H9 (cell line): ENCODE measurements at regions not wholly inside any gene's neighbourhood (a gene's known extent, or its start where the extent isn't known, plus 50 kb on each side); places are given as distances from the start of the nearest gene placed in this dataset.

Source experiments
- DNase-seq: peaks from one replicate; pipeline ENCODE4 v3.0.0-alpha.2; 2017
- H2AFZ ChIP-seq: one replicate; pipeline ENCODE4 v1.6.1; 2013; ENCODE audit warnings: mild to moderate bottlenecking, low read length, control low read depth, moderate library complexity
- H2AK5ac ChIP-seq: 2 replicates; pipeline ENCODE4 v1.6.1; 2013; ENCODE audit warnings: low read length, control low read depth, mixed read lengths; ENCODE audit not compliant: insufficient read length
- H2BK120ac ChIP-seq: one replicate; pipeline ENCODE4 v1.6.1; 2013; ENCODE audit warnings: low read depth, mild to moderate bottlenecking, low read length, control low read depth, inconsistent platforms; ENCODE audit not compliant: poor library complexity, severe bottlenecking
- H2BK12ac ChIP-seq: 2 replicates; pipeline ENCODE4 v1.6.1; 2013; ENCODE audit warnings: low read length, control low read depth, mixed read lengths, low read depth; ENCODE audit not compliant: insufficient read length
- H2BK15ac ChIP-seq: 2 replicates; pipeline ENCODE4 v1.6.1; 2013; ENCODE audit warnings: low read depth, low read length, control low read depth
- H2BK20ac ChIP-seq: one replicate; pipeline ENCODE4 v1.6.1; 2013; ENCODE audit warnings: low read depth, mild to moderate bottlenecking, low read length, control low read depth, inconsistent platforms; ENCODE audit not compliant: poor library complexity, severe bottlenecking
- H2BK5ac ChIP-seq: 2 replicates; pipeline ENCODE4 v1.6.1; 2013; ENCODE audit warnings: low read length, control low read depth, mixed read lengths; ENCODE audit not compliant: insufficient read length
- H3K14ac ChIP-seq: 2 replicates; pipeline ENCODE4 v1.6.1; 2013; ENCODE audit warnings: low read length, control low read depth; ENCODE audit not compliant: insufficient read depth
- H3K18ac ChIP-seq: 2 replicates; pipeline ENCODE4 v1.6.1; 2013; ENCODE audit warnings: low read depth, mild to moderate bottlenecking, mixed read lengths, low read length, control low read depth; ENCODE audit not compliant: insufficient read length
- H3K23ac ChIP-seq: 2 replicates; pipeline ENCODE4 v1.6.1; 2013; ENCODE audit warnings: low read length, control low read depth, mixed read lengths, low read depth; ENCODE audit not compliant: insufficient read length
- H3K23me2 ChIP-seq: 2 replicates; pipeline ENCODE4 v1.6.1; 2013; ENCODE audit warnings: low read depth, mild to moderate bottlenecking, mixed read lengths, low read length, control low read depth; ENCODE audit not compliant: insufficient read length, poor library complexity, severe bottlenecking
- H3K27ac ChIP-seq: 2 replicates; pipeline ENCODE4 v1.5.1; 2013; ENCODE audit warnings: low read length, control low read depth, mixed read lengths, low read depth; ENCODE audit not compliant: insufficient read length
- H3K27me3 ChIP-seq: 2 replicates; pipeline ENCODE4 v1.6.1; 2013; ENCODE audit warnings: low read length, control low read depth, inconsistent platforms; ENCODE audit not compliant: insufficient read depth
- H3K4ac ChIP-seq: 2 replicates; pipeline ENCODE4 v1.6.1; 2013; ENCODE audit warnings: low read depth, mild to moderate bottlenecking, control low read depth, inconsistent platforms, low read length, moderate library complexity
- H3K4me1 ChIP-seq: 2 replicates; pipeline ENCODE4 v1.6.1; 2013; ENCODE audit warnings: low read length, control low read depth, inconsistent platforms; ENCODE audit not compliant: insufficient read depth
- H3K4me2 ChIP-seq: 2 replicates; pipeline ENCODE4 v1.6.1; 2013; ENCODE audit warnings: low read length, control low read depth, mixed read lengths; ENCODE audit not compliant: insufficient read length, insufficient read depth
- H3K56ac ChIP-seq: 2 replicates; pipeline ENCODE4 v1.6.1; 2013; ENCODE audit warnings: low read depth, mild to moderate bottlenecking, mixed read lengths, low read length, control low read depth; ENCODE audit not compliant: insufficient read length
- H3K79me1 ChIP-seq: 2 replicates; pipeline ENCODE4 v1.6.1; 2013; ENCODE audit warnings: low read depth, mild to moderate bottlenecking, moderate library complexity, low read length, control low read depth, inconsistent platforms; ENCODE audit not compliant: insufficient read depth, poor library complexity, severe bottlenecking
- H3K79me2 ChIP-seq: 2 replicates; pipeline ENCODE4 v1.6.1; 2013; ENCODE audit warnings: low read length, control low read depth, inconsistent platforms; ENCODE audit not compliant: insufficient read depth
- H3K9ac ChIP-seq: 2 replicates; pipeline ENCODE4 v1.6.1; 2013; ENCODE audit warnings: low read length, control low read depth, mixed read lengths; ENCODE audit not compliant: insufficient read length; ENCODE audit errors: extremely low read depth
- H3K9me3 ChIP-seq: one replicate; pipeline ENCODE4 v1.6.1; 2013; ENCODE audit warnings: low read depth, low read length, inconsistent platforms; ENCODE audit not compliant: control insufficient read depth
- H3T11ph ChIP-seq: one replicate; pipeline ENCODE4 v1.6.1; 2013; ENCODE audit warnings: mild to moderate bottlenecking, low read length, control low read depth, inconsistent platforms
- H4K20me1 ChIP-seq: one replicate; pipeline ENCODE4 v1.6.1; 2013; ENCODE audit not compliant: control insufficient read depth, insufficient read length, insufficient read depth
- H4K5ac ChIP-seq: 2 replicates; pipeline ENCODE4 v1.6.1; 2013; ENCODE audit warnings: low read depth, mild to moderate bottlenecking, mixed read lengths, low read length, control low read depth; ENCODE audit not compliant: insufficient read length
- H4K8ac ChIP-seq: replicated peaks from 2 replicates; pipeline ENCODE4 v1.6.1; 2013; ENCODE audit warnings: low read length, control low read depth, mixed read lengths, low read depth; ENCODE audit not compliant: insufficient read length
- H4K91ac ChIP-seq: 2 replicates; pipeline ENCODE4 v1.6.1; 2013; ENCODE audit warnings: low read depth, mild to moderate bottlenecking, moderate library complexity, mixed read lengths, low read length, control low read depth; ENCODE audit not compliant: insufficient read length
- H3K27ac Mint-ChIP-seq, 3 experiments: 2 replicates in 2 of 3; 3 replicates in 1 of 3; pipeline ENCODE4 v1.8.0; 2020 to 2021; ENCODE audit warnings: mixed read lengths in 3 of 3, mild to moderate bottlenecking in 1 of 3, moderate library complexity in 1 of 3
- H3K27me3 Mint-ChIP-seq: 2 replicates; pipeline ENCODE4 v1.8.0; 2021; ENCODE audit warnings: low read depth, mild to moderate bottlenecking, moderate library complexity, mixed read lengths
- H3K36me3 Mint-ChIP-seq, 3 experiments: 2 replicates in 2 of 3; 3 replicates in 1 of 3; pipeline ENCODE4 v1.8.0; 2020 to 2021; ENCODE audit warnings: low read depth in 3 of 3, mixed read lengths in 3 of 3; ENCODE audit not compliant: insufficient read depth in 1 of 3
- H3K4me1 Mint-ChIP-seq, 2 experiments: 2 replicates each; pipeline ENCODE4 v1.8.0; 2020; ENCODE audit warnings: mixed read lengths in 2 of 2
- H3K4me3 Mint-ChIP-seq, 2 experiments: 2 replicates in 1 of 2; 3 replicates in 1 of 2; pipeline ENCODE4 v1.8.0; 2020 to 2021; ENCODE audit warnings: mild to moderate bottlenecking in 2 of 2, mixed read lengths in 2 of 2, moderate library complexity in 1 of 2
- H3K9me3 Mint-ChIP-seq, 2 experiments: 2 replicates in 1 of 2; 3 replicates in 1 of 2; pipeline ENCODE4 v1.8.0; 2020; ENCODE audit warnings: mild to moderate bottlenecking in 2 of 2, mixed read lengths in 2 of 2, moderate library complexity in 1 of 2
- WGBS: extraction: QIAGEN DNeasy Blood & Tissue Kit; methylation state at CpG from one replicate; pipeline ENCODE4 v1.1.7; 2013; ENCODE audit warnings: missing lambda C conversion rate, low lambda C conversion rate, mixed read lengths; ENCODE audit not compliant: insufficient read length; ENCODE audit errors: extremely low coverage; 5-methylcytosine and 5-hydroxymethylcytosine counted together
- TF ChIP-seq, protein P1 (sequence below): fragments of 200-600 bp; sonication (generic); conservative IDR thresholded peaks from 3 replicates; pipeline ENCODE4 v1.8.0; 2021; ENCODE audit warnings: antibody characterized with exemption, mild to moderate bottlenecking

DNA sequence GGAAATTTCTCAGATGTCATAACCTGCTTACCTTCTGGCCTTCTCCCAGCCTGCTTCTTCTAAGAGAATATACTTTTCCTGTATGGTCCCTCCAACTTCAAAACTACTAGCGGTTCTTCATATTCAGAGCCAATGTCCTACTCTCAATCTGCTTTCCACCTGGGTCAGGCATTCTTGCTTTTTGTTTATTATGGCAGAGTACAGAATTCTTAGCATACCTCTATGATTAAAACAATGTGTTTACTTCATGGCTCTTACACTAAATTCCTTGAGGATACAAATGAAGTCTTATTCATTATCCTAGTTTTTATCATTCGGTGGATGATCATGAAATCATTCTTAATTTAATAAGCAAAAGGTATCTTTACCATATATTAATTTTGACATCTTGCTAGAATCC lies 484.2 kb upstream of the SLITRK1 start:
- TF ChIP-seq, protein P1, sequence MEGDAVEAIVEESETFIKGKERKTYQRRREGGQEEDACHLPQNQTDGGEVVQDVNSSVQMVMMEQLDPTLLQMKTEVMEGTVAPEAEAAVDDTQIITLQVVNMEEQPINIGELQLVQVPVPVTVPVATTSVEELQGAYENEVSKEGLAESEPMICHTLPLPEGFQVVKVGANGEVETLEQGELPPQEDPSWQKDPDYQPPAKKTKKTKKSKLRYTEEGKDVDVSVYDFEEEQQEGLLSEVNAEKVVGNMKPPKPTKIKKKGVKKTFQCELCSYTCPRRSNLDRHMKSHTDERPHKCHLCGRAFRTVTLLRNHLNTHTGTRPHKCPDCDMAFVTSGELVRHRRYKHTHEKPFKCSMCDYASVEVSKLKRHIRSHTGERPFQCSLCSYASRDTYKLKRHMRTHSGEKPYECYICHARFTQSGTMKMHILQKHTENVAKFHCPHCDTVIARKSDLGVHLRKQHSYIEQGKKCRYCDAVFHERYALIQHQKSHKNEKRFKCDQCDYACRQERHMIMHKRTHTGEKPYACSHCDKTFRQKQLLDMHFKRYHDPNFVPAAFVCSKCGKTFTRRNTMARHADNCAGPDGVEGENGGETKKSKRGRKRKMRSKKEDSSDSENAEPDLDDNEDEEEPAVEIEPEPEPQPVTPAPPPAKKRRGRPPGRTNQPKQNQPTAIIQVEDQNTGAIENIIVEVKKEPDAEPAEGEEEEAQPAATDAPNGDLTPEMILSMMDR = no peak
- Mint-ChIP-seq H3K9me3 (no peaks in the 10 kb centered on the region), H3K4me1 (no peaks in the 10 kb centered on the region), H3K36me3 (no peaks in the 10 kb centered on the region), H3K4me3 (no peak overlapping the region), H3K27me3 (no peaks in the 10 kb centered on the region), H3K27ac (peak overlapping the region in 1 of 3 experiments; percentile 14; a peak in 1 of 7 replicates)
- Histone ChIP-seq H2BK15ac (no peak overlapping the region), H4K5ac (no peak overlapping the region), H3K9ac (no peak overlapping the region), H3K4me2 (no peak overlapping the region), H4K20me1 (no peaks in the 10 kb centered on the region), H4K91ac (no peak overlapping the region), H3K56ac (no peak overlapping the region), H3K14ac (no peak overlapping the region), H3K4ac (no peak overlapping the region), H2BK5ac (no peak overlapping the region), H3K79me1 (no peaks in the 10 kb centered on the region), H3K23ac (no peak overlapping the region), H2BK120ac (no peak overlapping the region), H4K8ac (no peak overlapping the region), H2AFZ (no peak overlapping the region), H3K9me3 (no peaks in the 10 kb centered on the region), H3K18ac (no peak overlapping the region), H2BK12ac (no peak overlapping the region), H3K27ac (no peak overlapping the region), H3K27me3 (no peaks in the 10 kb centered on the region), H3K4me1 (no peaks in the 10 kb centered on the region), H2AK5ac (no peak overlapping the region), H3T11ph (no peak overlapping the region), H3K79me2 (no peaks in the 10 kb centered on the region), H3K23me2 (no peaks in the 10 kb centered on the region), H2BK20ac (no peak overlapping the region)
- no peak for DNase-seq
- no CpG with 5 or more reads among the region's 2 CpGs for WGBS
